ENCODE measurements at regions not wholly inside any gene's neighbourhood (a gene's known extent, or its start where the extent isn't known, plus 50 kb on each side); places are given as distances from the start of the nearest gene placed in this dataset.

DNA sequence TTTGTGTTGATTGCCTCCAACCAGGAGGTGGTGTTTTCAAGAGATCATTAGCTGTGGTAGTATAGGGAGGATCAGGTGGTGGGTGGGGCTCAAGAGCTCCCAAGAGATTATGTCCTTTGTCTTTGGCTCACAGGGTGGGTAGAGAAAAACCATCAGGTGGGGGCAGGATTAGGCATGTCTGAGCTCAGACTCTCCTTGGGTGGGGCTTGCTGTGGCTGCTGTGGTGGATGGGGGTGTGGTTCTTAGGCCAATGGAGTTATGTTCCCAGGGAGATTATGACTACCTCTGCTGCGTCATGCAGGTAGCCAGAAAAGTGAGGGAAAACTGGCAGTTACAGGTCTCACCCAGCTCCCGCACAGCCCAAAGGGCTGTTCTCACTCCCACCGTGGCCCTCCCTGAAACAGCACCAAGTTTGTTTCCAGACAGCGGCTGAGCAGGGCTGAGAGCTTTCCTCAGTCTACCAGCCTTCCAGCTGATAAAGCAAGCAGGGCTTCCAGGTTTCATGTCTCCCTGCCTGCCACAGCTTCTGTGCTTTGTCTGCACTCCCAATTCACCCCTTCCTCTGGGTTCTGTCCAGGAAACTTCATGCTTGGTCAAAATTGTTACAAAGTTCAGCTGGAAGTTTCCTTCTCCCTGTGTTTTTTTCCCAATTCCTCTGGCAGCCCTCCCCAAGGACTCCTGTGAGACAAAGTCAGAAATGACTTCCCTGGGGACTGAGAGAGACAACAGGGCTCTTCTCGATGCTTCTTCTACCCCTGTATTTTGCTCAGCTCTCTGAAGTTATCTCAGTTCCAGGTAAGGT is 481.1 kb upstream of the MAN1A1 start:
- TF ChIP-seq, protein P1, sequence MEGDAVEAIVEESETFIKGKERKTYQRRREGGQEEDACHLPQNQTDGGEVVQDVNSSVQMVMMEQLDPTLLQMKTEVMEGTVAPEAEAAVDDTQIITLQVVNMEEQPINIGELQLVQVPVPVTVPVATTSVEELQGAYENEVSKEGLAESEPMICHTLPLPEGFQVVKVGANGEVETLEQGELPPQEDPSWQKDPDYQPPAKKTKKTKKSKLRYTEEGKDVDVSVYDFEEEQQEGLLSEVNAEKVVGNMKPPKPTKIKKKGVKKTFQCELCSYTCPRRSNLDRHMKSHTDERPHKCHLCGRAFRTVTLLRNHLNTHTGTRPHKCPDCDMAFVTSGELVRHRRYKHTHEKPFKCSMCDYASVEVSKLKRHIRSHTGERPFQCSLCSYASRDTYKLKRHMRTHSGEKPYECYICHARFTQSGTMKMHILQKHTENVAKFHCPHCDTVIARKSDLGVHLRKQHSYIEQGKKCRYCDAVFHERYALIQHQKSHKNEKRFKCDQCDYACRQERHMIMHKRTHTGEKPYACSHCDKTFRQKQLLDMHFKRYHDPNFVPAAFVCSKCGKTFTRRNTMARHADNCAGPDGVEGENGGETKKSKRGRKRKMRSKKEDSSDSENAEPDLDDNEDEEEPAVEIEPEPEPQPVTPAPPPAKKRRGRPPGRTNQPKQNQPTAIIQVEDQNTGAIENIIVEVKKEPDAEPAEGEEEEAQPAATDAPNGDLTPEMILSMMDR (optimal IDR thresholded peaks at IDR 0.05 in 1 of 3, IDR thresholded peaks at IDR 0.05 in 1 of 3, conservative IDR thresholded peaks at IDR 0.05 in 1 of 3; ENCODE audit: extremely low read depth in 1 of 3, insufficient read depth in 2 of 3, low read length in 3 of 3): no peak
- TF ChIP-seq EZH2 (IDR thresholded peaks at IDR 0.05; ENCODE audit: low read length): no peak

Data from keratinocyte (primary cell).